SK-N-MC (cell line): ENCODE measurements at regions not wholly inside any gene's neighbourhood (a gene's known extent, or its start where the extent isn't known, plus 50 kb on each side); places are given as distances from the start of the nearest gene placed in this dataset.

Experiments used
- DNase-seq: peaks from one replicate; pipeline ENCODE4 v3.0.0-alpha.2; 2011; ENCODE audit warnings: low read depth, low spot score
- H3K27ac ChIP-seq: fragments of 200-600 bp; sonication (generic); 2 replicates; pipeline ENCODE4 v1.5.1; 2016; ENCODE audit warnings: mixed run types
- H3K36me3 ChIP-seq: fragments of 200-600 bp; sonication (generic); 2 replicates; pipeline ENCODE4 v1.6.1; 2017; ENCODE audit warnings: antibody characterized with exemption, low read length, mixed read lengths; ENCODE audit not compliant: insufficient read depth
- H3K4me3 ChIP-seq: fragments of 200-600 bp; sonication (generic); 2 replicates; pipeline ENCODE4 v1.5.1; 2016
- H3K9ac ChIP-seq: fragments of 200-600 bp; sonication (generic); 2 replicates; pipeline ENCODE4 v1.8.0; 2017; ENCODE audit warnings: mixed run types, mixed read lengths; ENCODE audit not compliant: insufficient read length
- H3K9me3 ChIP-seq: fragments of 200-600 bp; sonication (generic); 2 replicates; pipeline ENCODE4 v1.6.1; 2017; ENCODE audit warnings: low read depth, mild to moderate bottlenecking, antibody characterized with exemption, low read length, moderate library complexity, mixed read lengths
- EZH2 ChIP-seq: fragments of 200-600 bp; sonication (generic); IDR thresholded peaks from one replicate; pipeline ENCODE4 v1.6.1; 2017; ENCODE audit warnings: antibody characterized with exemption
- FOXP2 ChIP-seq: optimal IDR thresholded peaks from 2 replicates; pipeline ENCODE3; 2011; ENCODE audit warnings: mild to moderate bottlenecking, moderate library complexity; ENCODE audit not compliant: insufficient read depth; ENCODE audit errors: extremely low read length, control extremely low read depth
- POLR2AphosphoS5 ChIP-seq: IDR thresholded peaks from 2 replicates; pipeline ENCODE4 v1.6.1; 2012; ENCODE audit warnings: mild to moderate bottlenecking, low read depth, low read length, borderline replicate concordance

- Histone ChIP-seq H3K27ac (no peak overlapping the region), H3K9me3 (no peaks in the 10 kb centered on the region), H3K9ac (no peak overlapping the region), H3K4me3 (no peak overlapping the region), H3K36me3 (no peaks in the 10 kb centered on the region)
- no peak for DNase-seq
- no peak for TF ChIP-seq POLR2AphosphoS5
Measured at GRCh38 chr12:61934564-61934963, 325.6 kb upstream of the USP15 start.

DNA sequence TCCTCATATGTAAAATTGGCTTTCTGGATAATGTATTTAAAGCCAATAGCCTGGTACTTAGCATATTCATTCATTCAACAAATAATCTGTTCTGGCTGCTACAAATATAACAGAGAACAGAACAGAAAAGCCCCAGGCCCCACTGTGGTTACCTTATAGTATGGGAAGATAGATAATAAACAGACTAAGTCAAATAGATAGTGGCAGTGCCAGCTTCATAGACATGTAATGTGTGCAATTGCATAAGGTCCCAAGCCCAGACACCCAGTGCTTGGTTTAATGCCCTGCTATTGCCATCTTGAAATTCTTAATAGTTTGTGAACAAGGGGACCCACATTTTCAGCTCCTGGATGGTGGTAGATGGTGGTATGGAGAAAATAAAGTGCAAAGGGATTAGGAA lies 320.2 kb upstream of the USP15 start:
- Histone ChIP-seq H3K4me3 (no peak overlapping the region), H3K9me3 (no peaks in the 10 kb centered on the region), H3K9ac (no peak overlapping the region), H3K36me3 (no peaks in the 10 kb centered on the region), H3K27ac (0 out of 2 replicates have a peak overlapping the region, but pooled peaks have one; percentile 23)
- no peak for DNase-seq
- no peak for TF ChIP-seq FOXP2
- TF ChIP-seq EZH2, result no peak
- TF ChIP-seq POLR2AphosphoS5, result no peak

- Histone ChIP-seq H3K36me3 (no peaks in the 10 kb centered on the region), H3K4me3 (no peak overlapping the region), H3K9ac (no peak overlapping the region), H3K9me3 (no peaks in the 10 kb centered on the region), H3K27ac (no peak overlapping the region)
- TF ChIP-seq FOXP2 (no peak), EZH2 (no peak), POLR2AphosphoS5 (no peak)
- no peak for DNase-seq
Measured at GRCh38 chr12:61956545-61956944, 303.7 kb upstream of the USP15 start.

GRCh38 chr12:61974461-61974860 lies 285.7 kb upstream of the USP15 start:
- Histone ChIP-seq H3K36me3 (no peaks in the 10 kb centered on the region), H3K9ac (no peak overlapping the region), H3K27ac (no peak overlapping the region), H3K4me3 (no peak overlapping the region), H3K9me3 (no peaks in the 10 kb centered on the region)
- TF ChIP-seq POLR2AphosphoS5 (no peak), EZH2 (no peak), FOXP2 (no peak)
- no peak for DNase-seq

- TF ChIP-seq POLR2AphosphoS5 (no peak), EZH2 (no peak), FOXP2 (no peak)
- DNase-seq, result no peak
- Histone ChIP-seq H3K9me3 (no peaks in the 10 kb centered on the region), H3K36me3 (no peaks in the 10 kb centered on the region), H3K4me3 (no peak overlapping the region), H3K27ac (no peak overlapping the region), H3K9ac (no peak overlapping the region)
Measured at GRCh38 chr12:61985830-61986229, 274.4 kb upstream of the USP15 start.

- H3K4me3 ChIP-seq, result no peak overlapping the region
- TF ChIP-seq POLR2AphosphoS5, result no peak
- TF ChIP-seq EZH2, result no peak
- no peak for TF ChIP-seq FOXP2
Measured at GRCh38 chr12:61987173-61987572, 273.0 kb upstream of the USP15 start.

GRCh38 chr12:61991661-61992060 lies 268.5 kb upstream of the USP15 start:
- Histone ChIP-seq H3K9ac (peak overlapping the region; percentile 16), H3K9me3 (no peaks in the 10 kb centered on the region), H3K36me3 (no peaks in the 10 kb centered on the region), H3K27ac (peak overlapping the region; percentile 22; the same call in 1 of the 2 replicates), H3K4me3 (peak overlapping the region; percentile 28; the same call in 1 of the 2 replicates)
- no peak for TF ChIP-seq EZH2
- DNase-seq, result no peak

More at GRCh38 chr12:61987173-61987572, 273.0 kb upstream of the USP15 start:
- Histone ChIP-seq H3K36me3 (no peaks in the 10 kb centered on the region), H3K9me3 (no peaks in the 10 kb centered on the region), H3K27ac (no peak overlapping the region), H3K9ac (no peak overlapping the region)
- DNase-seq, result no peak

GRCh38 chr12:61993734-61994345 lies 266.4 kb upstream of the USP15 start:
- Histone ChIP-seq H3K36me3 (no peaks in the 10 kb centered on the region), H3K27ac (no peak overlapping the region), H3K9me3 (no peaks in the 10 kb centered on the region), H3K4me3 (no peak overlapping the region), H3K9ac (no peak overlapping the region)
- TF ChIP-seq POLR2AphosphoS5 (no peak), EZH2 (no peak), FOXP2 (no peak)
- DNase-seq, result peak; percentile 63

DNA sequence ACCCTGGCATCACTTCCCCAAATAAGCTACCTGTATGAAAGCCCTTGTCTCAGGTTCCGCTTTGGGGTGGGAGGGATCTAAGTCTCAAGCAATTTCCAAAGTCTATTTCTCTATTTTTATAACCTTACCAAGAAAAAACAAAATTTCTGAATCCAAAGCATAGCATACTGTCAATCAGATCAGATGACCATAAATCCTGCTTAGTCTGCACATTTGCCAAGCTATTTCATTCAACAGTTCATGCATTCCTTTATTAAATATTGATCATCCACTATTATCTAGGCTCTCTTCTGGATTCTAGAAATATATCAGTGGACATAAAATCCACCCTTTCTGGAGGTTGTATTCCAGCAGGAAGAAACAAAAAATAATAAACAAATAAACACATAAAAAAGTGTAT lies 263.5 kb upstream of the USP15 start:
- Histone ChIP-seq H3K9ac (no peak overlapping the region), H3K27ac (no peak overlapping the region), H3K4me3 (no peak overlapping the region), H3K36me3 (no peaks in the 10 kb centered on the region), H3K9me3 (no peaks in the 10 kb centered on the region)
- TF ChIP-seq POLR2AphosphoS5 (no peak), FOXP2 (no peak), EZH2 (no peak)
- DNase-seq, result no peak

DNA sequence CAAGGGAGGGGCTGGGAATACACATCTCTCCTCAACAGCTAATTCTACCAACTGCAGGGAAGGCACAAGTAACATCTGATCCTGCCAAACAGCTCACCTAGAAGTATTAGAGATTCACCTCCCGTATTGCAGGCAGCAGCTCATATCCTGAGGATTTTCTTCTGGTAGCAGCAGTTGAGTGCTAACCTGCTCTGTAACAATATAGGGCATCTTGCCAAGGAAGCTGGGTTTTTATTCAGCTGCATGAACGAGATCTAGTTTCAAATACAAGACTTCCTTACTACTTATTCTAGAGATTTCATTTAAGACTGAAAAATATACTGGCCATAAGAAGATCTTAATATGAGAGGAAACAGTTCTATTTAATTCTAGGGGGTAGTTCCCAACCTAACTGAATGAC lies 261.4 kb upstream of the USP15 start:
- DNase-seq, result no peak
- H3K27ac ChIP-seq, result no peak overlapping the region
- TF ChIP-seq POLR2AphosphoS5 (no peak), EZH2 (no peak), FOXP2 (no peak)
- no peaks in the 10 kb centered on the region for H3K36me3 ChIP-seq
- H3K9me3 ChIP-seq, result no peaks in the 10 kb centered on the region
- no peak overlapping the region for H3K9ac ChIP-seq
- H3K4me3 ChIP-seq, result no peak overlapping the region
